K562 (cell line): ENCODE measurements at regions not wholly inside any gene's neighbourhood (a gene's known extent, or its start where the extent isn't known, plus 50 kb on each side); places are given as distances from the start of the nearest gene placed in this dataset.

Source experiments
- ATAC-seq: fragments of 200-7000 bp; cut with Tn5 transposase; 3 replicates; pipeline ENCODE4 v1.9.1; 2020; ENCODE audit warnings: moderate library complexity
- BruUV-seq: library from RNA; stranded (reverse); fragments of 400-500 nt; replicated peaks from 2 replicates; lab custom pipeline; 2021; lab: Mats Ljungman, UMichigan
- CTCF ChIA-PET: fragments of 300-600 bp; formaldehyde crosslinking; extraction: SDS; loops from one replicate; lab custom pipeline; 2021; ENCODE audit warnings: low intra/inter-chr PET ratio; lab: Yijun Ruan, JAX
- POLR2A ChIA-PET: fragments of 300-600, 350-650 bp; sonication (Branson Sonifier 250); formaldehyde crosslinking; extraction: SDS; loops from one replicate; lab custom pipeline; 2021; ENCODE audit warnings: antibody characterized with exemption, inconsistent platforms; lab: Yijun Ruan, JAX
- DNase-seq, 4 experiments: peaks; one replicate each; pipeline versions ENCODE4 v3.0.0 to v3.0.0-alpha.2; 2011 to 2018; ENCODE audit warnings: low spot score in 3 of 4, mixed read lengths in 3 of 4; ENCODE audit errors: extremely low read depth in 1 of 4
- FAIRE-seq: peaks from 2 replicates; lab custom pipeline; 2011; peaks lifted over from hg19 to GRCh38; lab: Jason Lieb, UNC
- H2AFZ ChIP-seq: 2 replicates; pipeline ENCODE4 v1.6.0; 2011; ENCODE audit warnings: low read depth, low read length, control low read depth, inconsistent platforms
- H3K27ac ChIP-seq: fragments of 200-600 bp; 3 replicates; pipeline ENCODE4 v1.8.0; 2011; ENCODE audit warnings: low read depth, mild to moderate bottlenecking, control low read depth, inconsistent platforms, low read length, moderate library complexity, mixed read lengths; ENCODE audit errors: extremely low read depth
- H3K27me3 ChIP-seq, 2 experiments: fragments of 300-600 bp in 1 of 2; 2 replicates in 1 of 2; 3 replicates in 1 of 2; pipeline versions ENCODE4 v1.6.0 to v1.8.0; 2011; ENCODE audit warnings: inconsistent platforms in 2 of 2, low read length in 2 of 2, mild to moderate bottlenecking in 1 of 2, mixed read lengths in 1 of 2, moderate library complexity in 1 of 2; ENCODE audit not compliant: control insufficient read depth in 2 of 2, insufficient read depth in 2 of 2
- H3K36me3 ChIP-seq: fragments of 300-600 bp; 3 replicates; pipeline ENCODE4 v1.8.0; 2011; ENCODE audit warnings: mild to moderate bottlenecking, low read length, inconsistent platforms; ENCODE audit not compliant: control insufficient read depth, insufficient read depth
- H3K4me1 ChIP-seq, 2 experiments: fragments of 200-600 bp in 1 of 2; replicated peaks in 1 of 2; 2 replicates in 1 of 2; 3 replicates in 1 of 2; pipeline versions ENCODE4 v1.5.1 to v1.8.0; 2011; ENCODE audit warnings: inconsistent platforms in 2 of 2, low read length in 2 of 2, mild to moderate bottlenecking in 1 of 2, mixed read lengths in 1 of 2, moderate library complexity in 1 of 2; ENCODE audit not compliant: control insufficient read depth in 2 of 2, insufficient read depth in 2 of 2
- H3K4me2 ChIP-seq: 2 replicates; pipeline ENCODE4 v1.6.1; 2011; ENCODE audit warnings: low read length, control low read depth, inconsistent platforms, mixed read lengths; ENCODE audit not compliant: insufficient read depth
- H3K4me3 ChIP-seq: fragments of 200-600 bp; sonication (generic), shearing (Covaris generic); 2 replicates; pipeline ENCODE4 v1.5.1; 2016; ENCODE audit warnings: control low read depth, inconsistent platforms
- H3K79me2 ChIP-seq: fragments of 200-600 bp; 3 replicates; pipeline ENCODE4 v1.8.0; 2011; ENCODE audit warnings: low read length, inconsistent platforms; ENCODE audit not compliant: control insufficient read depth, insufficient read depth
- H3K9ac ChIP-seq, 2 experiments: 2 replicates each; pipeline versions ENCODE4 v1.6.0 to v1.6.1; 2011; ENCODE audit warnings: low read depth in 2 of 2, low read length in 2 of 2, control low read depth in 1 of 2, inconsistent platforms in 1 of 2, mild to moderate bottlenecking in 1 of 2, mixed read lengths in 1 of 2; ENCODE audit not compliant: insufficient read depth in 1 of 2
- H3K9me1 ChIP-seq: one replicate; pipeline ENCODE4 v1.6.0; 2011; ENCODE audit warnings: inconsistent platforms, mild to moderate bottlenecking, low read length, moderate library complexity; ENCODE audit not compliant: control insufficient read depth, insufficient read depth
- H3K9me3 ChIP-seq: replicated peaks from 2 replicates; pipeline ENCODE4 v1.5.1; 2011; ENCODE audit warnings: low read depth, low read length, inconsistent platforms; ENCODE audit not compliant: control insufficient read depth, insufficient read depth
- H4K20me1 ChIP-seq: replicated peaks from 2 replicates; pipeline ENCODE4 v1.6.1; 2011; ENCODE audit warnings: low read length, inconsistent platforms, mixed read lengths; ENCODE audit not compliant: control insufficient read depth, insufficient read depth
- FOXA1 ChIP-seq: fragments of 450-650 bp; IDR thresholded peaks from 2 replicates; pipeline ENCODE4 v1.6.1; 2016; ENCODE audit warnings: mild to moderate bottlenecking, borderline replicate concordance
- JUND ChIP-seq, 2 experiments: IDR thresholded peaks; 2 replicates in 1 of 2; 3 replicates in 1 of 2; pipeline ENCODE4 v1.6.1; 2011; ENCODE audit warnings: borderline replicate concordance in 2 of 2, low read depth in 2 of 2, low read length in 2 of 2, improper control_type of control experiment in 1 of 2, missing biosample characterization in 1 of 2, missing genetic modification characterization in 1 of 2, missing genetic modification reagents in 1 of 2
- MAFF ChIP-seq: IDR thresholded peaks from 2 replicates; pipeline ENCODE4 v1.6.1; 2012; ENCODE audit warnings: low read length, improper control_type of control experiment
- MAFG ChIP-seq: fragments of 450-650 bp; conservative IDR thresholded peaks from 2 replicates; pipeline ENCODE4 v1.6.1; 2016; ENCODE audit warnings: missing genetic modification characterization, missing compliant biosample characterization
- MAFK ChIP-seq: IDR thresholded peaks from 2 replicates; pipeline ENCODE4 v1.6.1; 2011; ENCODE audit warnings: low read length, improper control_type of control experiment
- MCM2 ChIP-seq: fragments of 450-650 bp; IDR thresholded peaks from 2 replicates; pipeline ENCODE4 v1.6.1; 2017; ENCODE audit warnings: low read depth, mild to moderate bottlenecking
- PHB ChIP-seq: fragments of 250-450 bp; sonication (Bioruptor Pico); IDR thresholded peaks from 2 replicates; pipeline ENCODE4 v1.5.0; 2021
- PPARD ChIP-seq: fragments of 250-450 bp; sonication (Bioruptor Pico); IDR thresholded peaks from 2 replicates; pipeline ENCODE4 v1.8.0; 2022; ENCODE audit warnings: inconsistent platforms, mild to moderate bottlenecking, moderate library complexity
- SAFB ChIP-seq: fragments of 200-400 bp; formaldehyde crosslinking; IDR thresholded peaks from 2 replicates; pipeline ENCODE4 v1.6.1; 2017; ENCODE audit warnings: low read depth, low read length, borderline replicate concordance
- SMARCB1 ChIP-seq: IDR thresholded peaks from 2 replicates; pipeline ENCODE4 v1.6.1; 2011; ENCODE audit warnings: improper control_type of control experiment, low read depth; ENCODE audit not compliant: insufficient read length
- STAG1 ChIP-seq: sonication (generic); formaldehyde crosslinking; IDR thresholded peaks from 2 replicates; pipeline ENCODE4 v1.5.0; 2020; ENCODE audit warnings: missing genetic modification reagents, borderline replicate concordance
- TCF7L2 ChIP-seq: fragments of 150-350 bp; IDR thresholded peaks from 2 replicates; pipeline ENCODE4 v1.6.1; 2016; ENCODE audit warnings: low read depth, mild to moderate bottlenecking, low read length, moderate library complexity
- TRIM24 ChIP-seq, 2 experiments: fragments of 450-650 bp; IDR thresholded peaks; 2 replicates each; pipeline ENCODE4 v1.6.1; 2016
- YBX1 ChIP-seq: fragments of 450-650 bp; IDR thresholded peaks from 2 replicates; pipeline ENCODE4 v1.7.1; 2016; ENCODE audit warnings: mild to moderate bottlenecking
- ZBTB1 ChIP-seq: sonication (generic); formaldehyde crosslinking; IDR thresholded peaks from 2 replicates; pipeline ENCODE4 v1.8.1; 2023; ENCODE audit warnings: missing genetic modification reagents, low read depth, mild to moderate bottlenecking, borderline replicate concordance
- ZBTB17 ChIP-seq: fragments of 450-650 bp; formaldehyde crosslinking; IDR thresholded peaks from 2 replicates; pipeline ENCODE4 v1.4.0; 2020; ENCODE audit warnings: mild to moderate bottlenecking
- ZNF316 ChIP-seq: fragments of 450-650 bp; IDR thresholded peaks from 2 replicates; pipeline ENCODE4 v1.6.1; 2016
- WGBS: fragments of 100-300 bp; shearing (Covaris generic); methylation state at CpG from one replicate; pipeline ENCODE4 v1.1.6; 2016; ENCODE audit warnings: low coverage, mixed read lengths; ENCODE audit not compliant: insufficient coverage; ENCODE audit errors: missing lambda C conversion rate; 5-methylcytosine and 5-hydroxymethylcytosine counted together
- in situ Hi-C: fragments of 300-500 bp; cut with MboI; formaldehyde crosslinking; loops from 4 replicates; pipeline ENCODE4 v1.15.0; 2018; ENCODE audit warnings: inconsistent platforms, mixed read lengths
- intact Hi-C: fragments of 100-400 bp; cut with micrococcal nuclease; formaldehyde crosslinking; loops from 2 replicates; pipeline ENCODE4 v1.14.2; 2022
- TF ChIP-seq, protein P1 (sequence below): fragments of 450-650 bp; formaldehyde crosslinking; IDR thresholded peaks from 2 replicates; pipeline ENCODE4 v1.4.0; 2022; ENCODE audit warnings: mild to moderate bottlenecking, moderate library complexity
- TF ChIP-seq, protein P2 (sequence below): fragments of 450-650 bp; IDR thresholded peaks from 2 replicates; pipeline ENCODE4 v1.7.1; 2018; ENCODE audit warnings: mild to moderate bottlenecking, low read depth; ENCODE audit not compliant: partially characterized antibody

DNA sequence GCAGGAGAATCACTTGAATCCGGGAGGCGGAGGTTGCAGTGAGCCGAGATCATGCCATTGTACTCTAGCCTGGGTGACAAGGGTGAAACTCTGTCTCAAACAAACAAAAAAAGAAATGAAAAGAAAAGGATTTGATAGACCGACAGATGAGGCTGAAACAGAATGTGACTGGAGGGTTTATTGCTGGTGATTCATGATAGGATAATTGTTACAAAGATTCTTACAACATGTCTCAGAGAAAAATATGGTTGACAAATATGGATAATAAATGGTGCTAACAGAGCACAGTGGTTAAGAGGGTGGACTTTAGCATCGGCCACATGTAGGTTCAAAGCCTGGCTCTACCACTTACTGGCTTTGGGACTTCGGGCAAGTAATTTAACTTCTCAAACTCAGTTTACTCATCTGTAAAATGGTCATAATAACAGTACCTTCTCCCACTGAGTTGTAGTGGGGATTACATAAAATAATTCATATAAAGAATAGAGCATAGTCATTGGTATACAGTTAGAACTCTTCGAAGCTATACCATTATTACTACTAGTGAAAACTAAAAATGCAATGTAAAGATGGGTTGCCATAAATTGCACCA lies 131.9 kb downstream of the MAP3K7 start (continued):
- TF ChIP-seq TCF7L2 (no peak), SAFB (no peak), STAG1 (CRISPR knock-in tag) (no peak), TRIM24 (IDR thresholded peaks at IDR 0.05) (no peak), PHB (no peak), YBX1 (no peak), MCM2 (no peak), JUND (IDR thresholded peaks at IDR 0.05; ENCODE audit: borderline replicate concordance, low read depth, low read length) (no peak), JUND (tag; IDR thresholded peaks at IDR 0.05; ENCODE audit: borderline replicate concordance, low read depth, low read length) (no peak)
- TF ChIP-seq, protein P1, sequence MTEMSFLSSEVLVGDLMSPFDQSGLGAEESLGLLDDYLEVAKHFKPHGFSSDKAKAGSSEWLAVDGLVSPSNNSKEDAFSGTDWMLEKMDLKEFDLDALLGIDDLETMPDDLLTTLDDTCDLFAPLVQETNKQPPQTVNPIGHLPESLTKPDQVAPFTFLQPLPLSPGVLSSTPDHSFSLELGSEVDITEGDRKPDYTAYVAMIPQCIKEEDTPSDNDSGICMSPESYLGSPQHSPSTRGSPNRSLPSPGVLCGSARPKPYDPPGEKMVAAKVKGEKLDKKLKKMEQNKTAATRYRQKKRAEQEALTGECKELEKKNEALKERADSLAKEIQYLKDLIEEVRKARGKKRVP: no peak

GRCh38 chr6:90450268-90450953 lies 136.5 kb downstream of the MAP3K7 start:
- no peak overlapping the region for H3K9ac ChIP-seq
- WGBS: 27% methylated on average over 4 of the region's 4 CpGs
- H2AFZ ChIP-seq: no peak overlapping the region
- ChIA-PET CTCF (no interaction called here), POLR2A (interaction anchor here (0.9 kb wide), 2 partner anchors 7 to 9 kb away, joined by 4 to 5 read pairs; no protein-coding TSS in a partner anchor)
- no TSS peak for BruUV-seq
- no peaks in the 10 kb centered on the region for H3K4me1 ChIP-seq
- H3K9me1 ChIP-seq: no peaks in the 10 kb centered on the region
- no peaks in the 10 kb centered on the region for H3K36me3 ChIP-seq
- H4K20me1 ChIP-seq: no peaks in the 10 kb centered on the region
- ATAC-seq (no peak), DNase-seq (no peak), FAIRE-seq (peak; percentile 55)
- H3K4me3 ChIP-seq: no peak overlapping the region
- no peak overlapping the region for H3K27ac ChIP-seq
- no peaks in the 10 kb centered on the region for H3K27me3 ChIP-seq
- intact Hi-C loops (no loop called here), in situ Hi-C loops (no loop called here)
- H3K9me3 ChIP-seq: no peaks in the 10 kb centered on the region
- no peaks in the 10 kb centered on the region for H3K79me2 ChIP-seq
- H3K4me2 ChIP-seq: no peak overlapping the region
- TF ChIP-seq ZBTB17 (CRISPR knock-in tag): no peak
- TF ChIP-seq, protein P2, sequence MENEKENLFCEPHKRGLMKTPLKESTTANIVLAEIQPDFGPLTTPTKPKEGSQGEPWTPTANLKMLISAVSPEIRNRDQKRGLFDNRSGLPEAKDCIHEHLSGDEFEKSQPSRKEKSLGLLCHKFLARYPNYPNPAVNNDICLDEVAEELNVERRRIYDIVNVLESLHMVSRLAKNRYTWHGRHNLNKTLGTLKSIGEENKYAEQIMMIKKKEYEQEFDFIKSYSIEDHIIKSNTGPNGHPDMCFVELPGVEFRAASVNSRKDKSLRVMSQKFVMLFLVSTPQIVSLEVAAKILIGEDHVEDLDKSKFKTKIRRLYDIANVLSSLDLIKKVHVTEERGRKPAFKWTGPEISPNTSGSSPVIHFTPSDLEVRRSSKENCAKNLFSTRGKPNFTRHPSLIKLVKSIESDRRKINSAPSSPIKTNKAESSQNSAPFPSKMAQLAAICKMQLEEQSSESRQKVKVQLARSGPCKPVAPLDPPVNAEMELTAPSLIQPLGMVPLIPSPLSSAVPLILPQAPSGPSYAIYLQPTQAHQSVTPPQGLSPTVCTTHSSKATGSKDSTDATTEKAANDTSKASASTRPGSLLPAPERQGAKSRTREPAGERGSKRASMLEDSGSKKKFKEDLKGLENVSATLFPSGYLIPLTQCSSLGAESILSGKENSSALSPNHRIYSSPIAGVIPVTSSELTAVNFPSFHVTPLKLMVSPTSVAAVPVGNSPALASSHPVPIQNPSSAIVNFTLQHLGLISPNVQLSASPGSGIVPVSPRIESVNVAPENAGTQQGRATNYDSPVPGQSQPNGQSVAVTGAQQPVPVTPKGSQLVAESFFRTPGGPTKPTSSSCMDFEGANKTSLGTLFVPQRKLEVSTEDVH: no peak
- TF ChIP-seq FOXA1: no peak
- peak; percentile 85 for TF ChIP-seq MAFG (tag)
- no peak for TF ChIP-seq PPARD (CRISPR knock-in tag)
- peak; percentile 80 for TF ChIP-seq MAFF
- TF ChIP-seq ZNF316: peak; percentile 91
- TF ChIP-seq ZBTB1 (CRISPR knock-in tag): no peak
- no peak for TF ChIP-seq SMARCB1
- TF ChIP-seq MAFK: peak; percentile 68
